ENCODE measurements at regions not wholly inside any gene's neighbourhood (a gene's known extent, or its start where the extent isn't known, plus 50 kb on each side); places are given as distances from the start of the nearest gene placed in this dataset.

DNA sequence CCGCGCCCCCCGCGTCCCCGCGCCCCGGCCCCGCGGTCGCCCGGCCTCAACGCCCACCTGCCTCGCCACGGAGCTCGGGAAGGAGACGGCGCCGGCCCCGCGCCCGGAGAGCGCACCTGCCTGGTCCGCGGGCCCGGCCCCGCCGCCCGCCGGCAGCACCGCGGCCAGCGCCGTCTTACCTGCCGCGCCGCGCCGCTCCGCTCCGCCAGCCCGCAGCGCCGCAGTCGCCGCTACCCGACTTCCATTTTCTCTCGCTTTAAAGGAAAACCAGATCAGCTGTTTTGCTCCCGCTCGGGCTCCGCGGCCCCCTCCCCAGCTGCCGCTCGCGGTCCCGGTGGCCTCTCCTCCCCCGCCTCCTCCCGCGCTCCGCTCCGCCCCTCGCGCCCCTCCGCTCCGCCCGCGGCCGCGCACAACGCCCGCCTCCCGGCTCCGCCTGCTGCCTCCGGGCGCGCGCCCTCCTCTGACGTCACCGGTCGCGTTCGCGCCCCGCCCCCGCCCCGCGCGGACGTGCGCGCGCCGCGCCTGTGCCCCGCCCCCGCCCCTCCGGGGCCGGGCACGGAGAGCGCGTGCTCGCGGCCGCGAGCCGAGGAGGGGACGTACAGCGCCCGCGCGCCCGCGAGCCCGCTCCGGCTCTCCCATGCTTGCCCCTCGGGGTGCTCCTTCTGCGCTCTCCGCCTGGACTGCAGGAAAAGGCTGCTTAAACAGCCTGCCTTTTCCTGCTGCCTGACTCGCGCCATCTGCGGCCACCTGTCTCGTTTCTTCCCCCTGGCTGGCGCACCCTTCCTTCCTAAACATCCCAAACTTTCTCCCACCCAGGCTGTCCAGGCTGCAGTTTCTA, 159.8 kb upstream of the CHRNA7 start, which contains the start of gene OTUD7A:
- TF ChIP-seq EZH2 (IDR thresholded peaks at IDR 0.05; ENCODE audit: insufficient read depth, poor library complexity, severe bottlenecking) (no peak), EZH2phosphoT487 (IDR thresholded peaks at IDR 0.05; ENCODE audit: insufficient read depth, low read depth) (no peak)

Measured in GM23248 (cell line).